ENCODE measurements at regions not wholly inside any gene's neighbourhood (a gene's known extent, or its start where the extent isn't known, plus 50 kb on each side); places are given as distances from the start of the nearest gene placed in this dataset.

GRCh38 chr14:71856199-71856919 lies 75.9 kb upstream of the RGS6 start:
- no peak for TF ChIP-seq POLR2A (IDR thresholded peaks at IDR 0.05)
- TF ChIP-seq, protein P1, sequence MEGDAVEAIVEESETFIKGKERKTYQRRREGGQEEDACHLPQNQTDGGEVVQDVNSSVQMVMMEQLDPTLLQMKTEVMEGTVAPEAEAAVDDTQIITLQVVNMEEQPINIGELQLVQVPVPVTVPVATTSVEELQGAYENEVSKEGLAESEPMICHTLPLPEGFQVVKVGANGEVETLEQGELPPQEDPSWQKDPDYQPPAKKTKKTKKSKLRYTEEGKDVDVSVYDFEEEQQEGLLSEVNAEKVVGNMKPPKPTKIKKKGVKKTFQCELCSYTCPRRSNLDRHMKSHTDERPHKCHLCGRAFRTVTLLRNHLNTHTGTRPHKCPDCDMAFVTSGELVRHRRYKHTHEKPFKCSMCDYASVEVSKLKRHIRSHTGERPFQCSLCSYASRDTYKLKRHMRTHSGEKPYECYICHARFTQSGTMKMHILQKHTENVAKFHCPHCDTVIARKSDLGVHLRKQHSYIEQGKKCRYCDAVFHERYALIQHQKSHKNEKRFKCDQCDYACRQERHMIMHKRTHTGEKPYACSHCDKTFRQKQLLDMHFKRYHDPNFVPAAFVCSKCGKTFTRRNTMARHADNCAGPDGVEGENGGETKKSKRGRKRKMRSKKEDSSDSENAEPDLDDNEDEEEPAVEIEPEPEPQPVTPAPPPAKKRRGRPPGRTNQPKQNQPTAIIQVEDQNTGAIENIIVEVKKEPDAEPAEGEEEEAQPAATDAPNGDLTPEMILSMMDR (IDR thresholded peaks at IDR 0.05 in 4 of 5, conservative IDR thresholded peaks at IDR 0.05 in 1 of 5): no peak

Measured in gastrocnemius medialis (tissue), 4 donors.